Osteoblast (primary cell): ENCODE measurements at regions not wholly inside any gene's neighbourhood (a gene's known extent, or its start where the extent isn't known, plus 50 kb on each side); places are given as distances from the start of the nearest gene placed in this dataset.
"Not testable (repeated sequence)": the region's sequence is repeated elsewhere in the genome, so short reads cannot be mapped to it uniquely, and the experiment has no call there.

Experiments used
- DNase-seq: peaks from one replicate; pipeline ENCODE4 v3.0.0; 2011; ENCODE audit warnings: low spot score, mixed read lengths; ENCODE audit not compliant: insufficient read length; ENCODE audit errors: missing footprints
- H2AFZ ChIP-seq: 2 replicates; pipeline ENCODE4 v1.6.0; 2011; ENCODE audit warnings: mild to moderate bottlenecking, low read length
- H3K27ac ChIP-seq: 2 replicates; pipeline ENCODE4 v1.5.1; 2011; ENCODE audit warnings: mild to moderate bottlenecking, low read depth, low read length, moderate library complexity
- H3K27me3 ChIP-seq: 2 replicates; pipeline ENCODE4 v1.6.0; 2012; ENCODE audit warnings: mild to moderate bottlenecking, control low read depth, inconsistent platforms, low read length, moderate library complexity; ENCODE audit not compliant: insufficient read depth
- H3K36me3 ChIP-seq: 2 replicates; pipeline ENCODE4 v1.5.1; 2011; ENCODE audit warnings: mild to moderate bottlenecking, low read length, control low read depth, moderate library complexity; ENCODE audit not compliant: insufficient read depth
- H3K4me1 ChIP-seq: 2 replicates; pipeline ENCODE4 v1.5.1; 2011; ENCODE audit warnings: mild to moderate bottlenecking, low read length, control low read depth, moderate library complexity; ENCODE audit not compliant: insufficient read depth
- H3K4me2 ChIP-seq: 2 replicates; pipeline ENCODE4 v1.6.0; 2011; ENCODE audit warnings: mild to moderate bottlenecking, low read length; ENCODE audit not compliant: insufficient read depth
- H3K4me3 ChIP-seq: fragments of 200-600 bp; sonication (generic); 3 replicates; pipeline ENCODE4 v1.5.1; 2012; ENCODE audit warnings: mild to moderate bottlenecking, low read length, inconsistent platforms; ENCODE audit not compliant: insufficient read depth
- H3K79me2 ChIP-seq: 2 replicates; pipeline ENCODE4 v1.6.0; 2012; ENCODE audit warnings: mild to moderate bottlenecking, low read length, control low read depth, inconsistent platforms; ENCODE audit not compliant: insufficient read depth
- H3K9me3 ChIP-seq: 2 replicates; pipeline ENCODE4 v1.5.1; 2011; ENCODE audit warnings: low read depth, low read length, control low read depth
- H4K20me1 ChIP-seq: 2 replicates; pipeline ENCODE4 v1.6.0; 2012; ENCODE audit warnings: mild to moderate bottlenecking, low read length, control low read depth; ENCODE audit not compliant: insufficient read depth
- CTCF ChIP-seq: IDR thresholded peaks from 2 replicates; pipeline ENCODE4 v1.5.1; 2011; ENCODE audit warnings: mild to moderate bottlenecking, low read depth, low read length, moderate library complexity; ENCODE audit errors: extremely low read depth

- Histone ChIP-seq H3K27me3 (no peaks in the 10 kb centered on the region), H3K36me3 (no peaks in the 10 kb centered on the region), H3K27ac (no peak overlapping the region), H3K4me2 (no peak overlapping the region), H3K4me3 (no peak overlapping the region), H3K9me3 (no peaks in the 10 kb centered on the region), H3K4me1 (no peaks in the 10 kb centered on the region), H4K20me1 (no peaks in the 10 kb centered on the region), H3K79me2 (no peaks in the 10 kb centered on the region), H2AFZ (no peak overlapping the region)
- no peak for DNase-seq
- no peak for TF ChIP-seq CTCF
Observed at GRCh38 chr7:85341973-85342372, 155.1 kb upstream of the SEMA3D start.

- DNase-seq: no peak
- H3K27me3 ChIP-seq: no peaks in the 10 kb centered on the region
- H3K4me2 ChIP-seq: no peak overlapping the region
- H3K79me2 ChIP-seq: no peaks in the 10 kb centered on the region
- H3K4me3 ChIP-seq: no peak overlapping the region
- no peak overlapping the region for H3K27ac ChIP-seq
- H3K4me1 ChIP-seq: no peaks in the 10 kb centered on the region
- no peaks in the 10 kb centered on the region for H3K9me3 ChIP-seq
- H3K36me3 ChIP-seq: no peaks in the 10 kb centered on the region
- H2AFZ ChIP-seq: no peak overlapping the region
- no peaks in the 10 kb centered on the region for H4K20me1 ChIP-seq
- no peak for TF ChIP-seq CTCF
Observed at GRCh38 chr7:85341121-85341520, 154.3 kb upstream of the SEMA3D start.

- H3K27ac ChIP-seq: no peak overlapping the region
- no peaks in the 10 kb centered on the region for H3K36me3 ChIP-seq
- no peak overlapping the region for H3K4me2 ChIP-seq
- no peak overlapping the region for H2AFZ ChIP-seq
- no peaks in the 10 kb centered on the region for H3K9me3 ChIP-seq
- H3K4me1 ChIP-seq: no peaks in the 10 kb centered on the region
- peak; percentile 38 for DNase-seq
- no peaks in the 10 kb centered on the region for H3K79me2 ChIP-seq
- no peak overlapping the region for H3K4me3 ChIP-seq
- no peak for TF ChIP-seq CTCF
- no peaks in the 10 kb centered on the region for H3K27me3 ChIP-seq
- no peaks in the 10 kb centered on the region for H4K20me1 ChIP-seq
Observed at GRCh38 chr7:85336086-85336485, 149.2 kb upstream of the SEMA3D start.

GRCh38 chr7:85335113-85335512 is 148.3 kb upstream of the SEMA3D start:
- H3K4me1 ChIP-seq: not testable (repeated sequence)

More at GRCh38 chr7:85335113-85335512, 148.3 kb upstream of the SEMA3D start:
- H3K27me3 ChIP-seq, H4K20me1 ChIP-seq, DNase-seq, H3K36me3 ChIP-seq, H3K4me3 ChIP-seq, H3K27ac ChIP-seq, H3K4me2 ChIP-seq, H2AFZ ChIP-seq, H3K9me3 ChIP-seq, H3K79me2 ChIP-seq: not testable (repeated sequence)
